C4-2B (cell line): ENCODE measurements at regions not wholly inside any gene's neighbourhood (a gene's known extent, or its start where the extent isn't known, plus 50 kb on each side); places are given as distances from the start of the nearest gene placed in this dataset.

Source experiments
- H3K27ac ChIP-seq: fragments of 450-650 bp; 2 replicates; pipeline ENCODE4 v1.5.1; 2017
- ZFX ChIP-seq: fragments of 450-650 bp; IDR thresholded peaks from 2 replicates; pipeline ENCODE4 v1.6.1; 2017
- TF ChIP-seq, protein P1 (sequence below): fragments of 450-650 bp; conservative IDR thresholded peaks from 2 replicates; pipeline ENCODE4 v1.5.1; 2017; ENCODE audit warnings: mild to moderate bottlenecking

- TF ChIP-seq, protein P1, sequence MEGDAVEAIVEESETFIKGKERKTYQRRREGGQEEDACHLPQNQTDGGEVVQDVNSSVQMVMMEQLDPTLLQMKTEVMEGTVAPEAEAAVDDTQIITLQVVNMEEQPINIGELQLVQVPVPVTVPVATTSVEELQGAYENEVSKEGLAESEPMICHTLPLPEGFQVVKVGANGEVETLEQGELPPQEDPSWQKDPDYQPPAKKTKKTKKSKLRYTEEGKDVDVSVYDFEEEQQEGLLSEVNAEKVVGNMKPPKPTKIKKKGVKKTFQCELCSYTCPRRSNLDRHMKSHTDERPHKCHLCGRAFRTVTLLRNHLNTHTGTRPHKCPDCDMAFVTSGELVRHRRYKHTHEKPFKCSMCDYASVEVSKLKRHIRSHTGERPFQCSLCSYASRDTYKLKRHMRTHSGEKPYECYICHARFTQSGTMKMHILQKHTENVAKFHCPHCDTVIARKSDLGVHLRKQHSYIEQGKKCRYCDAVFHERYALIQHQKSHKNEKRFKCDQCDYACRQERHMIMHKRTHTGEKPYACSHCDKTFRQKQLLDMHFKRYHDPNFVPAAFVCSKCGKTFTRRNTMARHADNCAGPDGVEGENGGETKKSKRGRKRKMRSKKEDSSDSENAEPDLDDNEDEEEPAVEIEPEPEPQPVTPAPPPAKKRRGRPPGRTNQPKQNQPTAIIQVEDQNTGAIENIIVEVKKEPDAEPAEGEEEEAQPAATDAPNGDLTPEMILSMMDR = no peak
- TF ChIP-seq ZFX = no peak
- no peak overlapping the region for H3K27ac ChIP-seq
Observed at GRCh38 chr9:7597716-7598115, 201.9 kb downstream of the DMAC1 start.

DNA sequence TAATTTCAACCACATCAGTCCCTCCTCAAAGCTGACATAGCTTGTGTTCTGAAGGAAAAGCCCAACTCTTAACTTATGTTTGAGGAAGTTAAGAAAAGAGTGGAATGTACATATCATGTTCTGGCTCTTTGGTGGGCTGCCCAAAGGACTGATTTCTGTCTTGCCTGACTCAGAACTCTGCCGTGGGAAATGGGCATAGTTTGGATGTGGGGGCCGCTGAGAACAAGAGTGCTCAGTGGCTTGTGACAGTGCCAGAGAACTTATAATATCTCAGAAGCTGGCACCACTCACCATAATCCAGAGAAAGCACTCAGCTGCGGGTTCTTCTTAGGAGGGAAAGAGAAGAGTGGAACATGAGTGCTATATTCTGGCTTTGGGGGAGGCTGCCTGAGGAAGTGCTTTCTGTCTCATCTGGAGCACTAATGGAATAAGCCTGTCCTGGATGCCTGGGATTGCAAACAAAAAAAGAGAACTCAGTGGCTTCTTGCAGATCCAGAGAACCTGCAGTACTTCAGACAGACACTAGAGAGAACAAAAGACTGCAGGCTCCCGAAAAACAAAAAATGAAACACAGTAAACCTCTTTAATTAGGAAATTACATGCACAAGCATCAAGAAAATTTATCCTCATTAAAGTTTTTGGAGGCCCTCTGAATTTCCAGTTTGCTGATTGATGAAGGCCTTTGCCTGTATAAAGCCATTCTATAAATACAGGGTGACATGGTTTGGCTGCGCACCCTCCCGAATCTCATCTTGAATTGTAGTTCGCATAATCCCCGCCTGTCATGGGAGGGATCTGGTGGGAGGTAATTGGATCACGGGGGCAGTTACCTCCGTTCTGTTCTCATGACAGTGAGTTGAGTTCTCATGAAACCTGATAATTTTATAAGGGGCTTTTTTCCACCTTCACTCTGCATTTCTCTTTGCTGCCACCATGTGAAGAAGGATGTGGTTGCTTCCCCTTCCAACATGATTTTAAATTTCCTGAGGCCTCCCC is 207.0 kb downstream of the DMAC1 start:
- no peak for TF ChIP-seq ZFX
- TF ChIP-seq, protein P1 = peak; percentile 34
- H3K27ac ChIP-seq = no peak overlapping the region

- no peak for TF ChIP-seq ZFX
- TF ChIP-seq, protein P1 = no peak
- no peak overlapping the region for H3K27ac ChIP-seq
Observed at GRCh38 chr9:7591501-7591900, 208.1 kb downstream of the DMAC1 start.

- no peak overlapping the region for H3K27ac ChIP-seq
Observed at GRCh38 chr9:7580568-7580967, 219.0 kb downstream of the DMAC1 start.

DNA sequence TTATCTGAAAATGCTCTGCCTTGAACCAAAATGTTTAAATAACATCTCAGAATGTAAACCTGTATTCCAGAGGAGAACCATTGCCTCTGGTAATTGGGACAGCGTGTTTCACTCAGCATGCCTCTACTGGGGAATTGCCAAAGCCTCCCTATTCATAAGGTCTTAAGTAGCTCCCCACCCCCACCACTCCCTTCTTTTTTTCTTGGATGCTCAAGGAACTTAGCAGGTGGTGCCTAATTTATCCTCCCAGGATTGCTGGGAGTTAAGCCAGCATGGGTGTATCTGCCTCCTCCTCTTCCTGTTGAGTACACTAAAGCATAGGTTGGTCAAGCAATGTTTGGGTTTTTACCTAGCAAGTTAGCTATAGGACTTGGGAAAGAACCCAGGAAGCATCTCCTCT is 220.2 kb downstream of the DMAC1 start:
- no peak overlapping the region for H3K27ac ChIP-seq
- TF ChIP-seq ZFX = no peak
- TF ChIP-seq, protein P1 = no peak

More at GRCh38 chr9:7580568-7580967, 219.0 kb downstream of the DMAC1 start:
- no peak for TF ChIP-seq ZFX
- TF ChIP-seq, protein P1 = no peak

- no peak overlapping the region for H3K27ac ChIP-seq
- TF ChIP-seq, protein P1 = no peak
- TF ChIP-seq ZFX = no peak
Observed at GRCh38 chr9:7578951-7579350, 220.6 kb downstream of the DMAC1 start.

DNA sequence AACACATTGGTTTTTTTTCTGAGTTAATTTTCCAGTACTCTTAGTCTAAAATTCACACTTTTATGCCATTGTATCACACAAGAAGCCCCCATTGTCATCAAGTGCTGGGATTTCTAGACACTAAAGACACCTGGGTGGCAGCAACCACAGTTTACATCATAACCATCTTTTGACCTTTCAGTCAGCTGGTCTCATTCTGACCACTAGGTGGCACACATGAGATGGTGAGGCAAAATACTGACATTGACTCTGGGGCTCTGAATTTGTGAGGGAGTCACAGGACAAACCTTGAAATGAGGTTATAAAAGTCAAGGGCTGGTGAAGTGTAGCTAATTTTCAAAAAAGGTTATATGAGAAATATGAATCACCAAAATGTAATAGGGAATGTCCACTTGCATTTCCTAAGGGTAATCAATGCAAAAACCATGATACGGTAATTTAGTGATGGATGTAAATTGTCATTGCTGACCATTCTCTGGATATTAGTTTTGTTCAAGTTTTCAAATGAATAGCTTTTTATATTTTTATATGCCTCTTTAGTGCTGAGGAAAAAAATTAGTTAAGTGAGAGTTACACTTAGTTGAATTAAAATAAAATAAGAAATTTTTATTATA is 229.4 kb downstream of the DMAC1 start:
- TF ChIP-seq, protein P1 = peak; percentile 92
- no peak for TF ChIP-seq ZFX

More for the DNA sequence above, 229.4 kb downstream of the DMAC1 start:
- H3K27ac ChIP-seq = no peak overlapping the region
